HCT116 (cell line): ENCODE measurements at regions not wholly inside any gene's neighbourhood (a gene's known extent, or its start where the extent isn't known, plus 50 kb on each side); places are given as distances from the start of the nearest gene placed in this dataset.

Experiments used
- ATAC-seq: fragments of 200-7000 bp; cut with Tn5 transposase; 2 replicates; pipeline ENCODE4 v1.9.1; 2020; ENCODE audit warnings: mild to moderate bottlenecking, moderate library complexity
- BruUV-seq: library from RNA; stranded (reverse); fragments of 400-500 nt; replicated peaks from 2 replicates; lab custom pipeline; 2021; lab: Mats Ljungman, UMichigan
- CTCF ChIA-PET: fragments of 300-600 bp; sonication (Branson Sonifier 250); formaldehyde crosslinking; loops from one replicate; lab custom pipeline; 2021; ENCODE audit warnings: antibody characterized with exemption; lab: Charles Lee
- POLR2A ChIA-PET: fragments of 300-600, 350-600 bp; sonication (Branson Sonifier 250); formaldehyde crosslinking; loops from one replicate; lab custom pipeline; 2021; ENCODE audit warnings: antibody characterized with exemption; lab: Charles Lee
- RAD21 ChIA-PET, 2 experiments: fragments of 300-600 bp; sonication (Branson Sonifier 250); formaldehyde crosslinking; loops; one replicate each; lab custom pipeline; 2023; ENCODE audit warnings: low total read pairs in 2 of 2; ENCODE audit not compliant: uncharacterized antibody in 2 of 2, unreplicated experiment in 2 of 2, low non-redundant PET in 1 of 2; lab: Charles Lee
- DNase-seq: peaks from one replicate; pipeline ENCODE4 v3.0.0-alpha.2; 2010; ENCODE audit warnings: low read depth, low spot score
- H2AFZ ChIP-seq: fragments of 200-600 bp; shearing (Covaris generic), sonication (generic); 2 replicates; pipeline ENCODE4 v1.6.1; 2017; ENCODE audit warnings: low read depth, mixed run types, mixed read lengths, antibody characterized with exemption, low read length; ENCODE audit not compliant: poor library complexity, severe bottlenecking
- H3K27ac ChIP-seq: 2 replicates; pipeline ENCODE4 v1.5.1; 2012; ENCODE audit warnings: low read depth, low read length
- H3K27me3 ChIP-seq: fragments of 200-600 bp; sonication (generic); 2 replicates; pipeline ENCODE4 v1.6.1; 2016; ENCODE audit warnings: mixed run types, low read length, mixed read lengths; ENCODE audit not compliant: insufficient read depth
- H3K36me3 ChIP-seq, 2 experiments: fragments of 200-500 bp in 1 of 2; fragments of 200-600 bp in 1 of 2; sonication (Bioruptor generic) in 1 of 2; sonication (generic) in 1 of 2; 2 replicates each; pipeline versions ENCODE4 v1.5.1 to v1.6.1; 2014 to 2016; ENCODE audit warnings: low read length in 2 of 2, inconsistent platforms in 1 of 2, mixed read lengths in 1 of 2, mixed run types in 1 of 2; ENCODE audit not compliant: insufficient read depth in 2 of 2, control insufficient read depth in 1 of 2
- H3K4me1 ChIP-seq, 2 experiments: fragments of 200-600 bp in 1 of 2; sonication (generic) in 1 of 2; 2 replicates each; pipeline versions ENCODE4 v1.5.1 to v1.6.1; 2012 to 2017; ENCODE audit warnings: low read length in 2 of 2, inconsistent platforms in 1 of 2, mild to moderate bottlenecking in 1 of 2, mixed read lengths in 1 of 2, mixed run types in 1 of 2, moderate library complexity in 1 of 2; ENCODE audit not compliant: insufficient read depth in 2 of 2, control insufficient read depth in 1 of 2
- H3K4me2 ChIP-seq: fragments of 200-600 bp; sonication (generic); 2 replicates; pipeline ENCODE4 v1.6.1; 2017; ENCODE audit warnings: mixed run types, low read length, mixed read lengths
- H3K4me3 ChIP-seq, 2 experiments: fragments of 200-600 bp in 1 of 2; sonication (generic) in 1 of 2; replicated peaks in 1 of 2; 2 replicates each; pipeline ENCODE4 v1.5.1; 2011 to 2016; ENCODE audit warnings: low read length in 2 of 2, control low read depth in 1 of 2, low read depth in 1 of 2, mild to moderate bottlenecking in 1 of 2, mixed read lengths in 1 of 2, mixed run types in 1 of 2
- H3K79me2 ChIP-seq: fragments of 200-600 bp; sonication (generic); 2 replicates; pipeline ENCODE4 v1.6.1; 2017; ENCODE audit warnings: mild to moderate bottlenecking, mixed run types, low read length, moderate library complexity, mixed read lengths; ENCODE audit not compliant: insufficient read depth
- H3K9ac ChIP-seq: fragments of 200-600 bp; sonication (generic); 2 replicates; pipeline ENCODE4 v1.6.1; 2016; ENCODE audit warnings: low read length, mixed read lengths
- H3K9me2 ChIP-seq: fragments of 200-600 bp; sonication (generic), shearing (Covaris generic); 2 replicates; pipeline ENCODE4 v1.6.1; 2017; ENCODE audit warnings: mixed run types, mild to moderate bottlenecking, moderate library complexity; ENCODE audit not compliant: insufficient read depth
- H3K9me3 ChIP-seq, 2 experiments: fragments of 200-500 bp in 1 of 2; fragments of 200-600 bp in 1 of 2; sonication (Bioruptor generic) in 1 of 2; sonication (generic) in 1 of 2; 2 replicates each; pipeline ENCODE4 v1.6.1; 2014 to 2017; ENCODE audit warnings: low read length in 2 of 2, mixed read lengths in 2 of 2, inconsistent platforms in 1 of 2, low read depth in 1 of 2, mild to moderate bottlenecking in 1 of 2, mixed run types in 1 of 2, moderate library complexity in 1 of 2; ENCODE audit not compliant: control insufficient read depth in 1 of 2, insufficient read depth in 1 of 2
- H4K20me1 ChIP-seq: fragments of 200-600 bp; sonication (generic), shearing (Covaris generic); 2 replicates; pipeline ENCODE4 v1.6.1; 2017; ENCODE audit warnings: mixed run types, mild to moderate bottlenecking, moderate library complexity; ENCODE audit not compliant: insufficient read depth
- CBX3 ChIP-seq: IDR thresholded peaks from 2 replicates; pipeline ENCODE4 v1.6.1; 2012; ENCODE audit warnings: low read depth
- CEBPB ChIP-seq: IDR thresholded peaks from 2 replicates; pipeline ENCODE4 v1.6.1; 2012; ENCODE audit warnings: low read depth
- EGR1 ChIP-seq: IDR thresholded peaks from 2 replicates; pipeline ENCODE4 v1.6.1; 2012; ENCODE audit warnings: low read depth
- ELF1 ChIP-seq: IDR thresholded peaks from 2 replicates; pipeline ENCODE4 v1.6.1; 2012; ENCODE audit warnings: low read depth, borderline replicate concordance
- EZH2 ChIP-seq: fragments of 200-600 bp; sonication (generic); IDR thresholded peaks from 2 replicates; pipeline ENCODE4 v1.6.1; 2017; ENCODE audit warnings: antibody characterized with exemption, mixed run types
- EZH2phosphoT487 ChIP-seq: fragments of 200-600 bp; IDR thresholded peaks from 2 replicates; pipeline ENCODE4 v1.6.1; 2018; ENCODE audit warnings: antibody characterized with exemption, borderline replicate concordance
- FOSL1 ChIP-seq: IDR thresholded peaks from 2 replicates; pipeline ENCODE4 v1.6.1; 2012; ENCODE audit warnings: low read depth
- JUND ChIP-seq: IDR thresholded peaks from 2 replicates; pipeline ENCODE4 v1.6.1; 2012
- POLR2AphosphoS5 ChIP-seq: IDR thresholded peaks from 2 replicates; pipeline ENCODE4 v1.6.1; 2011; ENCODE audit warnings: mild to moderate bottlenecking, low read depth, low read length, moderate library complexity
- RAD21 ChIP-seq: IDR thresholded peaks from 2 replicates; pipeline ENCODE4 v1.6.1; 2012; ENCODE audit warnings: low read depth, mild to moderate bottlenecking
- SIN3A ChIP-seq: IDR thresholded peaks from 2 replicates; pipeline ENCODE4 v1.6.1; 2012; ENCODE audit warnings: low read depth
- SP1 ChIP-seq: IDR thresholded peaks from 2 replicates; pipeline ENCODE4 v1.6.1; 2012; ENCODE audit warnings: low read depth
- SRF ChIP-seq: IDR thresholded peaks from 2 replicates; pipeline ENCODE4 v1.6.1; 2012; ENCODE audit warnings: low read depth
- TCF7L2 ChIP-seq: IDR thresholded peaks from 2 replicates; pipeline ENCODE4 v1.7.0; 2011; ENCODE audit warnings: borderline replicate concordance, inconsistent platforms; ENCODE audit not compliant: insufficient read depth, insufficient read length; ENCODE audit errors: extremely low read depth
- YY1 ChIP-seq: IDR thresholded peaks from 2 replicates; pipeline ENCODE4 v1.6.1; 2011; ENCODE audit warnings: low read length, low read depth, moderate library complexity, mild to moderate bottlenecking; ENCODE audit not compliant: insufficient replicate concordance; ENCODE audit errors: extremely low read depth
- ZBTB33 ChIP-seq: IDR thresholded peaks from 2 replicates; pipeline ENCODE4 v1.6.1; 2011; ENCODE audit warnings: mild to moderate bottlenecking, low read length, moderate library complexity; ENCODE audit not compliant: insufficient replicate concordance; ENCODE audit errors: extremely low read depth
- ZFX ChIP-seq: fragments of 450-650 bp; IDR thresholded peaks from 2 replicates; pipeline ENCODE4 v1.6.1; 2017
- ZNF274 ChIP-seq: fragments of 200-500 bp; sonication (Bioruptor generic); IDR thresholded peaks from 2 replicates; pipeline ENCODE4 v1.6.1; 2014; ENCODE audit warnings: mild to moderate bottlenecking, low read depth, low read length, inconsistent platforms
- intact Hi-C: fragments of 100-400 bp; cut with micrococcal nuclease; formaldehyde crosslinking; loops from 2 replicates; pipeline ENCODE4 v1.10.0; 2022
- TF ChIP-seq, protein P1 (sequence below): IDR thresholded peaks from 2 replicates; pipeline ENCODE4 v1.6.1; 2012
- TF ChIP-seq, protein P2 (sequence below): IDR thresholded peaks from 2 replicates; pipeline ENCODE4 v1.6.1; 2012; ENCODE audit warnings: low read depth

DNA sequence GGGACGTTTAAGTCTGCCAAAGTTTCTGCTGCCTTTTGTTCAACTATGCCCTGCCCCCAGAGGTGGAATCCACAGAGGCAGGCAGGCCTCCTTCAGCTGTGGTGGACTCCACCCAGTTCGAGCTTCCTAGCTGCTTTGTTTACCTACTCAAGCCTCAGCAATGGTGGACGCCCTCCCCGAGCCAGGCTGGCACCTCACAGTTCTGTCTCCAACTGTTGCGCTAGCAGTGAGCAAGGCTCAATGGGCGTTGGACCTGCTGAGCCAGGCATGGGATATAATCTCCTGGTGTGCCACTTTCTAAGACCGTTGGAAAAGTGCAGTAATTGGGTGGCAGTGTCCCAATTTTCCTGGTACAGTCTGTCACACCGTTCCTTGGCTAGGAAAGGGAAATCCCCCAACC is 444.7 kb downstream of the FLRT2 start (continued):
- TF ChIP-seq, protein P1, sequence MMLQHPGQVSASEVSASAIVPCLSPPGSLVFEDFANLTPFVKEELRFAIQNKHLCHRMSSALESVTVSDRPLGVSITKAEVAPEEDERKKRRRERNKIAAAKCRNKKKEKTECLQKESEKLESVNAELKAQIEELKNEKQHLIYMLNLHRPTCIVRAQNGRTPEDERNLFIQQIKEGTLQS = no peak
- TF ChIP-seq EZH2 = no peak
- TF ChIP-seq RAD21 = no peak
- no peak for TF ChIP-seq ELF1
- no peak for TF ChIP-seq CBX3
- TF ChIP-seq SRF = no peak

DNA sequence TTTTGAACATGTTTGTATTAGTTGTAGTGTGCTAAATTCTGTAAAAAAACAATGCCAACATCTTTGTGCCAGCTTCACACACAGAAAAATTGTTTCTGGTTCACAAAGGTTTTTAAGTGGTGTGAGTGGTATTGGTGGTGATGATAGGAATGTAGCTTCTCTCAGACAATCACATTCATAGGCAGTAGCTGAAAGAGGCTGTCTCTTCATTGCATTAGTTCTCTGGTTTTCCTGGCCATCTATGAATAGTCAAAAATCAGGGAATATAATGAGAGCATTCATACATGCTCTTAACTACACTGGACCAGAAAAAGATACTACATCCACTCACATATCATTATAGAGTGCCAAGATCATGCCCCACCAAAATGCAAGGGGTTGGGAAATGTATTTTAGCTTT is 433.5 kb downstream of the FLRT2 start:
- ChIA-PET RAD21 (no interaction called here), POLR2A (no interaction called here), CTCF (no interaction called here)
- Histone ChIP-seq H3K9me3 (peaks cover 8 to 25% of the 10 kb centered on the region in 2 experiments; a peak in 3 of 4 replicates), H2AFZ (no peak overlapping the region), H4K20me1 (no peaks in the 10 kb centered on the region), H3K4me1 (no peaks in the 10 kb centered on the region), H3K36me3 (no peaks in the 10 kb centered on the region), H3K27ac (no peak overlapping the region), H3K9me2 (no peaks in the 10 kb centered on the region), H3K4me2 (no peak overlapping the region), H3K9ac (no peak overlapping the region), H3K27me3 (no peaks in the 10 kb centered on the region), H3K79me2 (no peaks in the 10 kb centered on the region), H3K4me3 (no peak overlapping the region)
- intact Hi-C loops = no loop called here
- ATAC-seq (no peak), DNase-seq (no peak)
- no peak for TF ChIP-seq JUND
- TF ChIP-seq, protein P1 = no peak
- TF ChIP-seq ZBTB33 = no peak
- TF ChIP-seq SRF = no peak
- no peak for TF ChIP-seq POLR2AphosphoS5
- no peak for TF ChIP-seq TCF7L2
- TF ChIP-seq, protein P2, sequence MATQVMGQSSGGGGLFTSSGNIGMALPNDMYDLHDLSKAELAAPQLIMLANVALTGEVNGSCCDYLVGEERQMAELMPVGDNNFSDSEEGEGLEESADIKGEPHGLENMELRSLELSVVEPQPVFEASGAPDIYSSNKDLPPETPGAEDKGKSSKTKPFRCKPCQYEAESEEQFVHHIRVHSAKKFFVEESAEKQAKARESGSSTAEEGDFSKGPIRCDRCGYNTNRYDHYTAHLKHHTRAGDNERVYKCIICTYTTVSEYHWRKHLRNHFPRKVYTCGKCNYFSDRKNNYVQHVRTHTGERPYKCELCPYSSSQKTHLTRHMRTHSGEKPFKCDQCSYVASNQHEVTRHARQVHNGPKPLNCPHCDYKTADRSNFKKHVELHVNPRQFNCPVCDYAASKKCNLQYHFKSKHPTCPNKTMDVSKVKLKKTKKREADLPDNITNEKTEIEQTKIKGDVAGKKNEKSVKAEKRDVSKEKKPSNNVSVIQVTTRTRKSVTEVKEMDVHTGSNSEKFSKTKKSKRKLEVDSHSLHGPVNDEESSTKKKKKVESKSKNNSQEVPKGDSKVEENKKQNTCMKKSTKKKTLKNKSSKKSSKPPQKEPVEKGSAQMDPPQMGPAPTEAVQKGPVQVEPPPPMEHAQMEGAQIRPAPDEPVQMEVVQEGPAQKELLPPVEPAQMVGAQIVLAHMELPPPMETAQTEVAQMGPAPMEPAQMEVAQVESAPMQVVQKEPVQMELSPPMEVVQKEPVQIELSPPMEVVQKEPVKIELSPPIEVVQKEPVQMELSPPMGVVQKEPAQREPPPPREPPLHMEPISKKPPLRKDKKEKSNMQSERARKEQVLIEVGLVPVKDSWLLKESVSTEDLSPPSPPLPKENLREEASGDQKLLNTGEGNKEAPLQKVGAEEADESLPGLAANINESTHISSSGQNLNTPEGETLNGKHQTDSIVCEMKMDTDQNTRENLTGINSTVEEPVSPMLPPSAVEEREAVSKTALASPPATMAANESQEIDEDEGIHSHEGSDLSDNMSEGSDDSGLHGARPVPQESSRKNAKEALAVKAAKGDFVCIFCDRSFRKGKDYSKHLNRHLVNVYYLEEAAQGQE = no peak
- no peak for TF ChIP-seq EGR1
- TF ChIP-seq CBX3 = no peak
- TF ChIP-seq EZH2phosphoT487 = no peak
- TF ChIP-seq CEBPB = no peak
- TF ChIP-seq ZNF274 = no peak
- TF ChIP-seq SIN3A = no peak
- no peak for TF ChIP-seq SP1
- no peak for TF ChIP-seq ZFX
- TF ChIP-seq RAD21 = no peak
- TF ChIP-seq YY1 = no peak
- TF ChIP-seq FOSL1 = no peak
- BruUV-seq = no TSS peak
